ENCODE measurements at regions not wholly inside any gene's neighbourhood (a gene's known extent, or its start where the extent isn't known, plus 50 kb on each side); places are given as distances from the start of the nearest gene placed in this dataset.

DNA sequence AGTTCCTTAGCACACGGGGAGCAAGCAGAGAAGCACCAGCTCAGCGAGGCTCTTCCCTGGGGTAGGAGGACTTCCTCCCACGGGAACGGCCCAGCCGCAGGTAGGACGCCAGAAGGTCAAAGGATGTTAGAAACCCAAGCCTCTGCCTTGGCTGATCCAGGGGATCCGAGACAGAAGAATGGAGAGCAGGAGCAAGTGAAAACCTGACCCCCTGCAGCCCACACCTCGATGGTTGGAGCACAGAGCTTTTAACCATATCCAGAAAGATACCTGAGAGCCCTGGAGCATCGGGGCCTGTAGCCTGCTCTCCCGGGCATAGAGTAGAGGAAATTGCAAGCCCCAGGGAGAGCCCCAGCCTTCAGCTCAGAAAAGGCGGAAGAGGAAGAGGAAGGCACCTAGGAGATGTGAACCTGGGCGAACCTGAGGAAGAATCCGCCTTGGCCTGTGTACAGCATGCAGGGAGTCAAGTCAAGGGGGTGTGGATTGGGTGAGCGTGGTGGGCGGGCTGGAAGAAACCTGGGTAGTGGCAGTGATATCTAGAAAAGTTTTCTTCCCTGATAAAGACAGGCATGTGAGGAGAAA, 76.3 kb downstream of the PSMG1 start:
- intact Hi-C loops (cut with DNase I), result no loop called here
- H3K27me3 ChIP-seq, result no peaks in the 10 kb centered on the region
- H3K4me1 ChIP-seq, result no peaks in the 10 kb centered on the region
- H3K27ac ChIP-seq, result no peak overlapping the region
- TF ChIP-seq POLR2A (IDR thresholded peaks at IDR 0.05) (no peak), CTCF (IDR thresholded peaks at IDR 0.05) (no peak)
- no peaks in the 10 kb centered on the region for H3K9me3 ChIP-seq
- no peaks in the 10 kb centered on the region for H3K36me3 ChIP-seq (replicated peaks in 1 of 2; ENCODE audit: insufficient read depth in 1 of 2, low read depth in 2 of 2)
- ATAC-seq (no peak), DNase-seq (no peak)
- no peak overlapping the region for H3K4me3 ChIP-seq
- 75 to 76% methylated on average over 15 of the region's 15 CpGs for WGBS, 2 donors

DNA sequence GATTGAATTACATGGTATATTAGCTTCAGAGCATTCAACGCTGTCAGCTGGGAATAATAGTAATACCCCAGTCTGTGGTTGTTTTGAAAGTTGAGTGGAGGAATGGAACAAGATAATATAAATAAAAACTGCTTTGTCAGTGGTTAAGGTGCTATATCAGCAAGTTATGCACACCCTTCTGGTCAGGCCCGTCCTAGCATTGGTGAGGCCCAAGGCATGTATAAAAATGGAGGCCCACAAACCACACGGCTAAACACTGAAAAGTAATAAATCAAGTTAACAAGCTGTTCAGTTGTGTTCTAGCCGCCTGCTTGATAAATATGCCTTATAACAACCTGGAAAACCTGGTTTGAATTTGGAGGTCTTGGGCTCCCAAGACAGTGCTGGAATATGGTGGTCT, 77.4 kb downstream of the PSMG1 start:
- Histone ChIP-seq H3K4me1 (no peaks in the 10 kb centered on the region), H3K9me3 (no peaks in the 10 kb centered on the region), H3K27me3 (no peaks in the 10 kb centered on the region), H3K4me3 (no peak overlapping the region), H3K36me3 (replicated peaks in 1 of 2; ENCODE audit: insufficient read depth in 1 of 2, low read depth in 2 of 2) (no peaks in the 10 kb centered on the region), H3K27ac (no peak overlapping the region)
- intact Hi-C loops (cut with DNase I), result no loop called here
- DNase-seq (no peak), ATAC-seq (no peak)
- 54 to 60% methylated on average over 4 of the region's 4 CpGs for WGBS, 2 donors
- TF ChIP-seq POLR2A (IDR thresholded peaks at IDR 0.05), result no peak
- TF ChIP-seq CTCF (IDR thresholded peaks at IDR 0.05), result no peak

GRCh38 chr21:39105341-39105765, 77.9 kb downstream of the PSMG1 start:
- DNase-seq, result no peak
- peak overlapping the region in 1 of 4 donors; percentile 37 for H3K27ac ChIP-seq
- H3K27me3 ChIP-seq, result no peaks in the 10 kb centered on the region
- H3K36me3 ChIP-seq (replicated peaks in 1 of 2; ENCODE audit: insufficient read depth in 1 of 2, low read depth in 2 of 2), result no peaks in the 10 kb centered on the region
- H3K4me3 ChIP-seq, result no peak overlapping the region
- intact Hi-C loops (cut with DNase I), result no loop called here
- no peak for ATAC-seq
- no peaks in the 10 kb centered on the region for H3K4me1 ChIP-seq
- no peaks in the 10 kb centered on the region for H3K9me3 ChIP-seq
- WGBS, 2 donors, result 25 to 33% methylated on average over 5 of the region's 5 CpGs
- TF ChIP-seq POLR2A (IDR thresholded peaks at IDR 0.05), result no peak
- TF ChIP-seq CTCF (IDR thresholded peaks at IDR 0.05), result no peak

DNA sequence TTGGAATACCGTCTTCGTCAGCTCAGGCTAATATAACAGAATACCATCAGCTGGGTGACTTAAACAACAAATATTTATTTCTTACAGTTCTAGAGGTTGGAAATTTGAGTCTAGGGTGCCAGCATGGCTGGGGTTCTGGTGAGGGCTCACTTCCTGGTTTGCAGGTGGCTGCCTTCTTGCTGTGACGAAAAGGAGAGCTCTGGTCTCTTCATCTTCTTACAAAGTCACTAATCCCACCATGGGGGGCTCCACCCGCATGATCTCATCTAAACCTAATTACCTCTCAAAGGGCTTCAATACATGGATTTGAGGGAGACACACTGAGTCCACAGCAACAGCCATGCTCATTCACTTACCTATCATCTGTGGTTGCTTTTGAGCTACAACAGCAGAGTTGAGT, 78.3 kb downstream of the PSMG1 start:
- DNase-seq (no peak), ATAC-seq (no peak)
- 85 to 90% methylated on average over 4 of the region's 4 CpGs for WGBS, 2 donors
- Histone ChIP-seq H3K36me3 (replicated peaks in 1 of 2; ENCODE audit: insufficient read depth in 1 of 2, low read depth in 2 of 2) (no peaks in the 10 kb centered on the region), H3K4me1 (no peaks in the 10 kb centered on the region), H3K4me3 (no peak overlapping the region), H3K27ac (peak overlapping the region in 1 of 4 donors; percentile 37), H3K9me3 (no peaks in the 10 kb centered on the region), H3K27me3 (no peaks in the 10 kb centered on the region)
- intact Hi-C loops (cut with DNase I), result no loop called here
- TF ChIP-seq CTCF (IDR thresholded peaks at IDR 0.05), result no peak
- TF ChIP-seq POLR2A (IDR thresholded peaks at IDR 0.05), result no peak

GRCh38 chr21:39103689-39104088, 79.6 kb downstream of the PSMG1 start:
- 41 to 48% methylated on average over 4 of the region's 4 CpGs for WGBS, 2 donors
- Histone ChIP-seq H3K27ac (no peak overlapping the region), H3K4me3 (no peak overlapping the region), H3K27me3 (no peaks in the 10 kb centered on the region), H3K4me1 (no peaks in the 10 kb centered on the region), H3K9me3 (no peaks in the 10 kb centered on the region), H3K36me3 (replicated peaks in 1 of 2; ENCODE audit: insufficient read depth in 1 of 2, low read depth in 2 of 2) (no peaks in the 10 kb centered on the region)
- intact Hi-C loops (cut with DNase I), result no loop called here
- ATAC-seq (peak; percentile 36), DNase-seq (no peak)
- TF ChIP-seq POLR2A (IDR thresholded peaks at IDR 0.05), result no peak

Measured in body of pancreas (tissue), 4 donors.